Right ventricle myocardium superior (tissue), 1 donor: ENCODE measurements at regions not wholly inside any gene's neighbourhood (a gene's known extent, or its start where the extent isn't known, plus 50 kb on each side); places are given as distances from the start of the nearest gene placed in this dataset.

ENCODE experiments used
- ATAC-seq: fragments of 200-7000 bp; cut with Tn5 transposase; one replicate; pipeline ENCODE4 v1.9.1; 2020; ENCODE audit warnings: mild to moderate bottlenecking; ENCODE audit not compliant: poor library complexity
- DNase-seq: peaks from one replicate; pipeline ENCODE4 v3.0.0-alpha.2; 2020
- intact Hi-C: fragments of 100-400 bp; cut with DNase I; formaldehyde crosslinking; loops from one replicate; pipeline ENCODE4 v1.11.2; 2022
- donor health status: DM: no; HTN: yes; CAD: no; lungs with severe emphysema.

- intact Hi-C loops, result no loop called here
- DNase-seq (no peak), ATAC-seq (no peak)
Observed at GRCh38 chr22:22740560-22741276, 96.3 kb downstream of the GGTLC2 start.

- ATAC-seq (no peak), DNase-seq (no peak)
- intact Hi-C loops, result no loop called here
Observed at GRCh38 chr22:22741843-22742242, 97.4 kb downstream of the GGTLC2 start.

- DNase-seq (no peak), ATAC-seq (no peak)
- intact Hi-C loops, result no loop called here
Observed at GRCh38 chr22:22742641-22743040, 98.2 kb downstream of the GGTLC2 start.

- ATAC-seq (no peak), DNase-seq (no peak)
- intact Hi-C loops, result no loop called here
Observed at GRCh38 chr22:22743128-22743760, 98.8 kb downstream of the GGTLC2 start.

- DNase-seq (no peak), ATAC-seq (no peak)
- intact Hi-C loops, result loop anchor here (5.0 kb wide), 1 partner anchor 152 kb away; no protein-coding TSS in a partner anchor
Observed at GRCh38 chr22:22744412-22745224, 100.2 kb downstream of the GGTLC2 start.

GRCh38 chr22:22745225-22746060, 101.0 kb downstream of the GGTLC2 start:
- no peak for DNase-seq
- intact Hi-C loops, result loop anchor here (5.0 kb wide), 1 partner anchor 153 kb away; no protein-coding TSS in a partner anchor
- peak; percentile 29 for ATAC-seq

GRCh38 chr22:22746061-22746962, 101.9 kb downstream of the GGTLC2 start:
- no peak for ATAC-seq
- intact Hi-C loops, result loop anchor here (5.0 kb wide), 1 partner anchor 154 kb away; no protein-coding TSS in a partner anchor
- DNase-seq, result no peak

- DNase-seq (no peak), ATAC-seq (no peak)
- intact Hi-C loops, result loop anchor here (5.0 kb wide), 1 partner anchor 155 kb away; no protein-coding TSS in a partner anchor
Observed at GRCh38 chr22:22746963-22747933, 102.8 kb downstream of the GGTLC2 start.

- no peak for DNase-seq
- ATAC-seq, result peak; percentile 80
- intact Hi-C loops, result loop anchor here (5.0 kb wide), 1 partner anchor 156 kb away; no protein-coding TSS in a partner anchor
Observed at GRCh38 chr22:22748297-22748743, 103.9 kb downstream of the GGTLC2 start.

- DNase-seq (no peak), ATAC-seq (no peak)
- intact Hi-C loops, result loop anchor here (5.0 kb wide), 1 partner anchor 156 kb away; no protein-coding TSS in a partner anchor
Observed at GRCh38 chr22:22748756-22749155, 104.3 kb downstream of the GGTLC2 start.

GRCh38 chr22:22749167-22749758, 104.8 kb downstream of the GGTLC2 start:
- ATAC-seq, result no peak
- intact Hi-C loops, result loop anchor here (5.0 kb wide), 1 partner anchor 157 kb away; no protein-coding TSS in a partner anchor
- DNase-seq, result no peak

- ATAC-seq, result no peak
Observed at GRCh38 chr22:22750335-22751042, 106.1 kb downstream of the GGTLC2 start.

GRCh38 chr22:22751043-22751603, 106.7 kb downstream of the GGTLC2 start:
- no peak for DNase-seq
- ATAC-seq, result no peak
- intact Hi-C loops, result no loop called here

More at GRCh38 chr22:22750335-22751042, 106.1 kb downstream of the GGTLC2 start:
- intact Hi-C loops, result no loop called here
- no peak for DNase-seq

- no peak for DNase-seq
- intact Hi-C loops, result no loop called here
- ATAC-seq, result no peak
Observed at GRCh38 chr22:22752199-22752555, 107.8 kb downstream of the GGTLC2 start.
